A172 (cell line): ENCODE measurements at regions not wholly inside any gene's neighbourhood (a gene's known extent, or its start where the extent isn't known, plus 50 kb on each side); places are given as distances from the start of the nearest gene placed in this dataset.

Experiments used
- DNase-seq: peaks from one replicate; pipeline ENCODE4 v3.0.0-alpha.2; 2015; ENCODE audit warnings: low spot score

DNA sequence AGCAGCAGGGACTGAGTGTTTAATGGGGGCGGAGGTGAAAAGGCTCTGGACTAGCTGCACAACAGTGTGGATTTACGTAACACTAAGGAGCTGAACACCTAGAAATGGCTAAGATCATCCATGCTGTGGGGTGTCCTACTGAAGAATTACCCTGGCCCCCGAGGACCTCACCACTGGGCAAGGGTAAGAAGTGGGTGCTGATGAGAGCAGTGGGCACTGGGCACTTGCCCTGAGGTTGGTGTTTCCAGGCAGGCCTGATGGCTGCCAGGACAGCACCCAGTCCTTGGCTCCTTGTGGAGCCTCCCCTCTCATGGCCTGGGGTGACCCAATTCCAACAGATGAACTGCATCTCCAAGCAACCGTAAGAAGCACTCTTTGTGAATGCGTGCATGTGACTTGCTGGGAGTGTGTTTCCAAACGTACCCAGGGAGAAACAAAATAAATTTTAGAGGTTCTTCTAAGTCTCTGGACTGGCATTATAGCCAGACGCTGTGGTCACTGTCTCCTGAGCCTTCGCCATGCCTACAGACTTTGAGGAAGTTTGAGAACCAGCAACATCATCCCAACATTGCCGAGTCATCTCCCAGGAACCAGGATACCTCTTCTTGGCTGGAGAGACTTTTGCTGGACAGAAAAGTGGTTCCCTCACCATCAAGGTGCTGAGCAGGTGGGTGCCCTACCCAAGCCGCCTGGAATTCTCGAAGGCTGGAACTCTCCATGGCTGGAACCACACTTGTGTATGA is 245.9 kb downstream of the ERMARD start:
- DNase-seq, result no peak

DNA sequence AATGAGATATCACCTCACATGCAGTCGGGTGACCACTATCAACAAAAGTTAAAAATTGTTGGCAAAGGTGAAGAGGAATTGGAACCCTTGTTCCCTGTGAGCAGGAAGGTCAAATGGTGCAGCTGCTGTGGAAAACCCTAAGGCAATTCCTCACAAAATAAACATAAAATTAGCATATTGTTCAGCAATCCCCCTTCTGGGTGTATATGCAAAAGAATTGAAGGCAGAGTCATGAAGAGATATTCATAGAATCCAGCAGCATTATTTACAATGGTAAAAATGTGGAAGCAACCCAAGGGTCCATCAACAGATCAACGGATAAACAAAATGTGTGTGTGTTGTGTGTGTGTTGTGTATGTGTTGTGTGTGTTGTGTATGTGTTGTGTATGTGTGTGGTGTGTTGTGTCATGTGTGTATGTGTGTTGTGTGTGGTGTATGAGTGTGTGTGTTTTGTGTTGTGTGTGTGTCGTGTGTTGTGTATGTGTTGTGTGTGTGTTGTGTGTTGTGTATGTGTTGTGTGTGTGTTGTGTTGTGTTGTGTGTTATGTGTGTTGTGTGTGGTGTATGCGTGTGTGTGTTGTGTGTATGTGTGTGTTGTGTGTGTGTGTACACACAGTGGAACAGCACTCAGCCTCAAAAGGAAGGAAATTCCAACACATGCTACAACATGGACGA is 245.1 kb downstream of the ERMARD start:
- DNase-seq, result no peak

DNA sequence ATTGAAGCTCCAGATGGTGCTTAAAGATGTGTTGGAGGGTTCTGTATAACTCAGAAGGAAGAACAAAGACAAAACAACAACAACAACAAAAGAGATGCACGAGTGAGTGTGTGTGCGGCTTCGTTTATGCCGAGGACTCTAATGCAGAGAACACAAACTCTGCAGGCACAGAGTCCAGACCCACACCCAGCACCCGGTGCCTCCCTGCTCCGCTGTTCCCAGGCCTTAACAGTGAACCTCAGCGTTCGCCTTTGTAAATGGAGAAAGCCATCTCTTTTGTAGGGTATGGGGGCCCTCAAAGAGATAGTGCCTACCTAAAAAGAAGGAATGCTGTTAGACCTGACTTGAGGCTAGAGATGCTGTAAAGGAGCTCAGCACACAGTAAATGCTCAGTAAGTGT is 243.3 kb downstream of the ERMARD start:
- no peak for DNase-seq

DNA sequence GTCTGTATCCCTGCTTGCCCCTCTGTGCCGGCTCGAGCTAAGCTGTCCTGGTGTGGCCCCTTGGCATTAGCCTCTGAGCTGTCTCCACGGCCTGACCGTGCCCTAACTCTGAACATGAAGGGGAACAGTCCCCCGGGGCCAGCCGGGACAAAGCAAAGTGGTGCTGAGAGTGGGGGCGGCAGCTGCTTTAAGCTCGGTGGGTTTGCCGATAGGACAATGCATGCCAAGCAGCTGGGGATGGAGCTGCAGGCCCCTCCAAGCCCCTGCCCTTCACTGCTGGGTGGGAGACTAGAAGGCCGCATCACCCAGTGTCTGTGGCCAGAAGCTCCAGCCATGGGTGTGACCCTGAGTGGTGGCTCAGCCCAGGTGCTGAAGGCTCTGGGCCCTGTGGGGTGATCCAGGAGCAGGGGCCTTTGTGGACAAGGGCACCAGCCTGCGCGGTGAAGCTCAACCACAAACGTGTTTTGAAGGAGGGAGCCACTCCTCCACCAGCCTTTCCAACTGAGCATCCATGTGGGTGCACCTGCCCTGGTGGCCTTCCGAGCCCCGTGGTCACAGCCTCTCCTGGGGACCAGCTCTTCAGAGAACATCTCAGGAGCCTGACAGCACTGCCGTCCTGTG is 242.5 kb downstream of the ERMARD start:
- no peak for DNase-seq

DNA sequence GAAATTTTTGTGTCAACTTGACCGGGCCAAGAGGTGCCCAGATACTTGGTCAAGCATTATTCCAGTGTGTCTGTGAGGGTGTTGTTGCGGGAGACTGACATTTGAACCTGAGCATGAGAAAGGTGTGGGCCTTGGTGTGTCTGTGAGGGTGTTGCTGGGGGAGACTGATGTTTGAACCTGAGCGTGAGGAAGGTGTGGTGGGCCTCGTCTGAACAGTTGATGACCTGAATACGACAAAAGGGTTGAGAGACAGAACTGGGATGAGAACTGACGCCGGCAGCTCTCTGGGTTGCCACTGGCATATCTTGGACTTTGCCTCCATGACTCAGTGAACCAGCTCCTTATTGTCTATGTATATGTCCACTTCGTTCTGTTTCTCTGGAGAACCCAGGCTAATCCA is 240.5 kb downstream of the ERMARD start:
- no peak for DNase-seq

DNA sequence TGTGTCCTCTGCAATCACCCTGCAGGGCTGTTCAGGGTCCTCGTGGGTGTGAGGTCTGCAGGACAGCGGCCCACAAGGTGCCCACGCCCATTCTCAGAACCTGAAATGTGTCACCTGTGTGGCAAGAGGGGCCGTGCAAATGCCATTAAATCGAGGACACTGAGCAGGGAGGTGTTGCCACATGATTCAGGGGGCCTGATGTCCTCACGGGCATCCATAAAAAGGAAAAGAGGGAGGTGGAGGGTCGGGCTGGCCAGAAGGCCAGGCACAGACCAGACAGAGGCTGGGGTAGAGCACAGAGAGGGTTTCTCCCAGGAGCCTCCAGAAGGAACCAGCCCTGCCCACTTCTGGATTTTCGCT is 239.6 kb downstream of the ERMARD start:
- no peak for DNase-seq

DNA sequence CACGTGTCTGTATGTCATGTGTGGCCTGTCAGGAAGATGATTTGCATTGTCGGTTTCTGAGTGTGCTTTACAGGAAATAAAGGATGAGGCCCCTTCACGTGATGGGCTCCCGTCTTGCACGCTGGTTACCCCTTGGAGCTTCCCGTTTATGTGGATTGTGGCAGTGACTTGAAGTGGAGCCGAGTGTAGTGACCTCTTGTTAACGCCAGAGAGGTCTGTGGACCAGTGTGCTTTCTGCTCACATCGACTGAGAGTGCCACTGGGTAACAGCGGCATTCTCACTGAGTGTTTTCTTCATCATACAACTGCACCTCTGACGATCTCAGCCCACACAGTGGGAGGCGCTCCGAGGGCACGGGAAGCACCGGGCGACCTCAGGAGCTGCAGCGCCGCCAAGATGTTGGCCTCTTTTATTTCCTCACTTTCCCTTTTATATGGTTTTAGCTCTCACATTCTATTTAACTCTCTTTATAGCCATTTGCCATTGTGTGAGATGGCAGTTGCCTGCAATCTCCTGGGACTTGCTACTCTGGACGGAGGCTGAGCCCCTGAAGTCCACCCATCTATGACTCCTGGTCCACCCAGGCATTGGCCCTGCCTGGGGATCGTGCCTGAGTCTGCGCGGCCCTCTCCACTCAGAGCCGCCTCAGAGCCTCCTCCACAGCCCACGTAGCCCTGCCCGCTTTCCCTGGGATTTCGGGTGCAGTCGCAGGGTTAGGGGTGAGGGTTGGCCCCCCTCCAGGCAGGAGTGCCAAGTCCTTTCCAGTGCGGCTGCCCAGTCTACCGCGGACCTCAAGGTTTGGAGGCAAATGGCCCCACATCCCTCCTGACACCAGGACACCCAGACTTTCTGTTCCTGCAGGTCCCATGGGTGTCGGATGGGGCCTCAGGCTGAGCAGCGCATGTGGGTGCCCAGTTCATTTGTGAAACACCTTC is 238.9 kb downstream of the ERMARD start:
- no peak for DNase-seq

DNA sequence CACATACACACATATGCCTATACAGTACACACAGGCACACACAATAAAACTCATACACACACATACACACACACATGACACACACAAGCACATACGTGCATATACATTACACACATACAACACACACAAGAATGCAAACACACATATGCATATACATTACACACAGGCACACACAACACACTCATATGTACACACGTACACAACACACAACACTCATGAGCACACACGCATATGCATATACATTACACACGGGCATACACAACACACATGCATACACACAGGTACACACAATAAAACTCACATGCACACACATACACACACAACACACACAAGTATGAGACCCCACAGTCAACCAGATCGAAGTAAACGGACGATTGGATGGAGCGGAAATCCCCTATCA is 238.2 kb downstream of the ERMARD start:
- DNase-seq, result no peak

DNA sequence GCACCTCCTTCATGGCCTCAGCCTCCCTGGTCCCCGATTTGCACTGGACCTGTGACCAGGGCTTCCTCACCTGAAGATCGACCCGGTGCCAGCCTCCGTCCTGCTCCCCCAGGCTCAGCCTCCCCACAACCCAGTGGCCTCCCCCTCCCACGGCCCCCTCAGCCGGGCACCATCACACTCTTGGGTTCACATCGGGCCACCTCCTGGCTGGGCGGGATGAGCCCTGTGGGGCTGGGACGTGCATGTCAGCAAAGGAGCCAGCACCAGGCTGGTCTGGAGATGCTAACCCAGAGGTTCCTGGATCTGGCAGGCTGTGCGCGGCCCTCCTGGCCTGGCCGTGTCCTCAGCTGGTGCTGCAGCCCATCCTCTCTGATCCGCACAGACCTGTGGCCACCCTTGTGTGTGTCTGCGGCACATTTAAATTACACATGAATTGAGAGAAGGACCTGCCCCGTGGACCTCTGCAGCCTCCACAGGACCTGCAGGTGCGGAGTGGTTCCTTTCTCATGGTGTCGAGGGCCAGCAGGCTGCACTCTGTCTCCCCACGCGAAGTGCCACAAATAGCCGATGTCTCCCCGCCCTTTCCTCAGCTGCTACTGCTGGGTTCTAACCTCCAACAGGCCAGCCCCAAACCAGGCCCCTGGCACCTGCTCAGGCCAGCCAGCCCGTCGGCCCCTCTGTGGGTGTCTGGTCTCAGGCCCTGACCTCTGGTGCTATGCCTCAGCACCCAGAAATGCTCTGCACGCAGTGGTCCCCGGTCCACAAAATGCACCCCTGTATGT is 237.5 kb downstream of the ERMARD start:
- DNase-seq, result no peak

DNA sequence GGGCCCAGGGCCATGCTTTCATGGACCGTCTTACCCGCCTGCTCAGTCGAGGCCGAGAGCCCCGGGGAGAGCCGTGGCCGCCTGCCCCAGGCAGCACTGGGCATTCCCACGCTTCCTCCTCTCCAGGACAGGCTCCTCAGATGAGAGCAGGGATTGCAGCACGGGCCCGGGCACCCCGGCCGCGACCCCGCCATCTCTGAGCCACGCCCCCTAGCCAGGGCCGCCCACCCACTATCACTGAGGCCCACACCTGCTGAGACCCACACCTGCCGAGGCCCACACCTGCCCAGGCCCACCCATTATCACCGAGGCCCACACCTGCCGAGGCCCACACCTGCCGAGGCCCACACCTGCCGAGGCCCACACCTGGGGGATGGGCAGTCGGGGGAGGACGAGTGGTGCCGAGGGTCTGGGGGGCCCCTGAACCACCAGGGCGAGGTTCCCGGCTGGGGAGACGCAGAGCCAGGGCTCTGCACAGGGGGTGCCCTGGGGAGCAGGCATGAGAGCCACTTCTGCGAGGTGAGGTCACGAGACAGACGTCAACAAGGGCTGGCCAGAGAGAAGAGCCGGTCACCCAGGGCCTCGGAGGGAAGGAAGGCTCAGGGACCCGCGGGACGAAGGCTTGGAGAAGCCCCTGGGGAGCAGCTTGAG is 235.6 kb downstream of the ERMARD start:
- no peak for DNase-seq

DNA sequence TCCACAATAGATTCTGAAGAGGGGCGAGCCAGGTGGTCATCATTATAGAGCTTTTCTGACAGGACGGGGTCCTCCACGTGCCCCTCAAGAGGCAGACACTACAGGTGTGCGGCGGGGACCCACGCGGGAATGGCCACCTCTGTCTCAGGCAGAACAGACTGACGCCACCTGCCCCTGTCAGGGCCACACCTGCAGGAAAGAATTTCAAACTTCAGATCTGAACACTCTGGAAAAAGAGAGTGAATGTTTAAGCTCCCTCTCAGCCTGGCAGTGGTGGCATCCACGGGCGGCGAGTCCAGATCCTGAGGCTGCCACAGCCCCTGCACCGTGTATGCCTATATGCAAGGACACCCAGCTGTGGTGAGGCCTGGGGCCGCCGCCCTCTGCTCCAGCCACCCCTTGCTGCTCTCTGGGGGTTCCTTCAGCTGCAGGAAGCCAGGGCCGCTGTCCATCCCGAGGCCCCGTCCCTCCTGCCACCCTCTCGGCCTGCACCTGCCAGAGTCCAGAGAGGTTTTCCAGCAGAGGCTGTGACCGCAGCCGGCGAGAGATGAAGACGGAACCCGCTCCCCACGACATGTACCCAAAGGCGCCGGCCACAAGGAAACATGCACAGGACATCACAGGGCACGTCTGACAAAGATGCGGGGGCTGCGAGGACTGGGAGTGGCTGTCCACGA is 234.9 kb downstream of the ERMARD start:
- no peak for DNase-seq

DNA sequence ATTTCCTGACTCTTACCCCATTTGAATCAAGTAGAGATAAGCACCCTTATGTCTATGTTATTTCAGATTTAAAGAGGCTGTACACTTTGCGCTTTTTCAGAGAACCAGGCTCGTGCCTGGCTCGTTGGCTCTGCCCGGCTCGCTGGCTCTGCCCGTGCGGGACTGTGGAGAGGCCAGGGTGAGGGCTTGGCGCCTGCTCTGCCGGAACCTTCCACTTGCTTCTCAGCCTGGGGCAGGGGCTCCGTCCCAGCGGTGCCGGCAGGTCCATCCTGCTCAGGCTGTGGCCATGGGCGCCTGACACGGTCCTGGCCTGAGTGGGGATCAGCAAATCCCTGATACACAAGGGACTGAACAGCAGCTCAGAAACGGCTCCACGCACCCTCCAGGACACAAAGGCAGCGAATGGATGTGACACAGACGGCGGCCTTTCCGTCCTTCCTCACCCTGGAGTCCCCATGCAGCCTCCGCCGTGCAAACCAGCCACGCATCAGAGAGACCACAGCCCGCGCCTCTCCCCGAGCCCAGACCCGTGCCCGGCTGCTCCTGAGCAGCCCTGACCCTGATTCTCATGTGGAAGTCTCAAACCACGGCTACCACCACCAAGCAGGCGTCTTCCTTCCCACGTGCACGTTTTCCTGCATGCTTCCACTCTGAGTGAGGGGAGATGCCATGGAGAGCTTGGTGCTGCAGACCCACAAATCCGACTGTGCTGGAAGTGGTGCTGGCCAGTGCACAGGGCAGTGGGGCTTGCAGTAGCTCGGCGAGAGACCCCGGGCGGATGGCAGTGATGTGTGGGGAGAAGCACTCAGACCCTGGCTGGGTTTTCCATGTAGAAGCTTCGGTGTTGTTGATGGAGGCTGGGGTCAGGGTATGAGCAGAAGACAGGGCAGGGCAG is 233.9 kb downstream of the ERMARD start:
- no peak for DNase-seq

DNA sequence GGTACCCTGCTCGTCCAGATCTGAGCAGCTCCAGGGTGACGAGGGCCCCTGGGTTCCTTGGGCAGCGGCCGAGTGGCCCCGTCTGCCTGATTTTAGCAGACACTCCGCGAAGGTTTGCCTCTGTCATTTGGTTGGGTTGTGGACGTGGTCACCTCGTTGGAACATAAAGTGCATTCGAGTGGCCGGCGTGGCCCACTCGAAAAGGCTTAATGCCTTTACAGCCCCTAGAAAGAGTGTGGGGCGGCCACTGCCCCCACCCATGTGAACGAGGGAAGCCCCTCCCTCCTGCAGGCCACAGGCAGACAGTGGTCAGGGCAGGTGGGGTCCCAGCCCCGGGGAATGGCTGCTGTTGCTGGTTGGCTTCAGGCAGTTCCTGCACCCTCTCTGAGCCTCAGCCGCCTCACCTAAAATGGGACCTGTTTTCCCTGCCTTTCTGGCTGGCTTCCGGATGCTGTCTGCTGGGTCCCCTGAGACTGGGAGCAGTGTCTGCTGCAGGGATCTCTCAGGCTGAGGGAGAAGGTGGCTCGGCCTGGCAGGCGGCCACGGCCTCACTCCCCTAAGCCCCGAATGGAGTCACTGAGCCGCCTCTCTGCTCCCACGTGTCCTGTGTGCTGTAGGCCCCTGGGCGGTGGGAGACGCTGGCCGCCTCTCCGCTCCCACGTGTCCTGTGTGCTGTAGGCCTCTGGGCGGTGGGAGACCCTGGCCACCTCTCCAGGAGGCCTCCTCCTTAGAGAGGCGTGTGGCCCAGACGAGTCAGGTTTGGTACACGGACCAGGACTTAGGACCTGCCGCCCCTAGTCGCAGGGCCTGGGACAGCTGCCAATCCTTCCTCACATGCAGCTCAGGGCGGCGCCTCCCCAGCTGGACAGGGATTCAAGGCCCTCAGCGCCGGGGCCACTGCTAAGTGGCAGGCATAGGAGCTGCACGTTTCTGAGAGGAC is 233.0 kb downstream of the ERMARD start:
- no peak for DNase-seq

DNA sequence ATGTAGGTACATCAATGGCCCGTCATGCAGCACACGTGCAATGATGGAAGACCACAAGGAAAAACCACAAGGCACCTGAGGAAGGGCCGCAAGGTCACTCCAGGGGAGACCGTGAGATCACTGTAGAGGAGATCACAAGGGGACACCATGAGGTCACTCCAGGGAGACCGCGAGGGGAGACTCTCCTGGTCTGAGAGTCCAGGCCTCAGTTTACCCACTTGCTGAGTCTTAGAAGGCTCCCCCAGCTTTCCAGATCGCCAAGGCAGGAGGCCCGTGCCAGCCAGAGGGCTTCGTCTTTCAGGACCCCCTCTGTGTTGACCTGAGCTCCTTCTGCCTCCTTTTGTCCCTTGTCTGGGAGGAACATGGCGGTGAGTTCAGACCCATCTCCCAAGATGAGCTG is 232.2 kb downstream of the ERMARD start:
- no peak for DNase-seq

DNA sequence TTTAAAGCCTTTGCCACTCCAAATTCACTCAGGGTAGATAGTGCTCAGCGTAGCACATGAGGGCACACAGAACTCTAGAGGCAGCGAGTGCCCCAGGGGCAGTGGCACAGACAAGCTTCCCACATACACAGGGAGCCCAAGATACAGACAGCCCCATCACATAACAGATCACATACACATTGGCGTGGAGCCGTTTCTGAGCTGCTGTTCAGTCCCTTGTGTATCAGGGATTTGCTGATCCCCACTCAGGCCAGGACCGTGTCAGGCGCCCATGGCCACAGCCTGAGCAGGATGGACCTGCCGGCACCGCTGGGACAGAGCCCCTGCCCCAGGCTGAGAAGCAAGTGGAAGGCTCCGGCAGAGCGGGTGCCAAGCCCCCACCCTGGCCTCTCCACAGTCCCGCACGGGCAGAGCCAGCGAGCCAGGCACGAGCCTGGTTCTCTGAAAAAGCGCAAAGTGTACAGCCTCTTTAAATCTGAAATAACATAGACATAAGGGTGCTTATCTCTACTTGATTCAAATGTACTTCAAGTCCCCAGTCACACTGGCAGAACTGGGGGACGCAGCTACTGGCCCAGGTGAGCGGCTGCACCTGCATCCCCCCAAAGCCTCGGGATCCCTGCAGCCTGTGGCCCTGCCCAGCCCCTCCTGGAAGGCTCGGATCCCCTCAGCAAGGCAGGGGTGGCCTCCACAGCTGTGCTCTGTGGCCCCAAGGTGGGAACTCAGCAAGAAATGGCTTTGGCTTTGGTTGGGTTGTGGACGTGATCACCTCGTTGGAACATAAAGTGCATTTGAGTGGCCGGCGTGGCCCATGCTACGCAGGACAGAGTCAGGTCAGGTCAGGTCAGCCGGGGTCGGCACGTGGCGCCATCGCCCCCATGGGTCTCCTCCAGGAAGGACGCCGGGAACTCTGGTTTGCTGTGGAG is 231.3 kb downstream of the ERMARD start:
- DNase-seq, result no peak

DNA sequence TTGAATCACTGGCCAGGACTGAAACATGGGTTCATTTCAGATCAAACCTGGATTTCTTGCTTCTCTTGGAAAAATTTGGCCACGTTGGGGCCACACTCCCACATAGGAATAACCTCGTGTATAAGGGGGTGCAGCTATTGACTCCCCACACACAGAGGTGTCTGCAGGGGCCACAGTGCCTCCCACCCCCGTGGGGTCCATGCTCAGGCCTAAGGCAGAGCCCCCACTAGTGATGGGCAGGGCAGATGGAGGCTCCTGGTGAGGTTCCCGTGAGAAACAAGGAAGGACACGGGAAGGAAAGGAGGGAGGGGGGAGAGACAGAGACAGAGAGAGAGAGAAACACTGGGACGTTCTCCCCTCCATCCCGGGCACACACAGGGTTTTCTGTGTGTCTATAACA is 230.5 kb downstream of the ERMARD start:
- DNase-seq, result no peak

DNA sequence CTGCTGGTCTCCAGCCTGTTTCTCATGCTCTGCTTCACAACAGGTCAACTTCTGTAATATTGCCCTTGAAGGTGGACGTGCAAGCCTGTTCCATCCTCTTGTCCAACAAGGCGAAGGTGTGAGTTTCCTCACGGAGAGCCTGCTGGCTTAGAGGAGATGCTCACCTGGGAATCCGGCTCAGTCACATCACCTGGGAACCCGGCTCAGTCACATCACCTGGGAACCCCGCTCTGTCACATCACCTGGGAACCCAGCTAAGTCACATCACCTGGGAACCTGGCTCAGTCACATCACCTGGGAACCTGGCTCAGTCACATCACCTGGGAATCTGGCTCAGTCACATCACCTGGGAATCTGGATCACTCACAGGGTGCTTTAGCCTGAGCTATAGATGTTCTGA is 230.1 kb downstream of the ERMARD start:
- DNase-seq, result no peak
